Stimulated activated CD4-positive, alpha-beta T cell treated with anti-CD3 and anti-CD28 coated beads, Interleukin-2, amount 100 ng/mL, for 48 hours (primary cell): ENCODE measurements at regions not wholly inside any gene's neighbourhood (a gene's known extent, or its start where the extent isn't known, plus 50 kb on each side); places are given as distances from the start of the nearest gene placed in this dataset.

Experiments
- DNase-seq, 2 donors: peaks; one replicate each; pipeline ENCODE4 v3.0.0-alpha.2; 2020

DNA sequence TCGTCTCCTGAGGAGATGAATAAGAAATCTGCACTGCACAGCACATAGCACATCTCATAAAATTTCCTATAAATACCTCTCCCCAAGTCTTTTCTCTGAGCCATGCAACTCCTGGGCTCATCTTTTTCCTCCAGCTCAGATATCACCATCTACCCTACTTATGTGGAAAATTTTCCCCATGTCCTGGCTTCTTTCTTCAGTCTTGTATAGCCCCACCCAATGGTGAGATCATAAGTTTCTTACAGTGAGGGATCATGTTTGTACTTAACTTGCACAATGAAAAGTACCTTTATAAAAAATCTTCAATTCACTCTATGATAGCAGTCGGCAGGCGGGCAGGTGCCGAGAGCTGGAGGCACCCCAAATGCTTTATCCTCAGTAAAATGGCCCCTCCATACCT lies 198.6 kb upstream of the S100G start:
- no peak for DNase-seq

DNA sequence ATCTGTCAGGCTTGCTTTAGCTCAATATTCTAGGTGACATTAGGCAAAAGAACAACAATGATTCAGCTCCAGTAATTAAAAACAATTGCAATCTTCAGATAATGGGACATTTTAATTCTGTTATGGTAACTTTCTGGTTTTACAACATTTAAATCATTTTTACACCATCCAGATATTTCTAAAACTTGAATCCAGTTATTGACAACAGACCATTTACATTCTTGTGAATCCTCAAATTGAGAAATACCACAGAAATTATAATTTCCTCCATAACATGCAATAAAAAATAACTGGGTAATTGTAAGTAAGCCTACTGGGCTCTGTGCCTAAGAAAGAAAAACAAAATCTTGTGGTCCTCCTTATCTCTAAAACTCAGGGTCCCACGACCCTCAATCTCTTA lies 195.0 kb upstream of the S100G start:
- no peak for DNase-seq

DNA sequence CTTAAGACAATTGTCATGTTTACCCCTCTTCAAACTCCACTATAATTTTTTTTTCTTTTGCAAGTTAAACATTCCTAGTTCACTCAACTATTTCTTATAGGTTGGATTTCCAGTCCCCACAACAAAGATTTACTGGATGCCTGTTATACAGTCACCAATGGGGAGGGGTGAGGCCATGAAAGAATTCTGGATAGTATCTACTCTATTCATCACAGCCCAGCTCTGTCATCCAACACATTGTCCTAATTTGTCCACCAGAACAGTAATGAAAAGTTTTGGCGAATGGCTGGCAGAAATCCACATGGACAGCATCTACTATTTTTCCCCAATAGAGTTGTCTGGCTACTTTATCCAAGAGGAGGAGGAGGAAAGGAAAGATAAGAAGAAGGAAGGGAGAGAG lies 192.7 kb upstream of the S100G start:
- no peak for DNase-seq

DNA sequence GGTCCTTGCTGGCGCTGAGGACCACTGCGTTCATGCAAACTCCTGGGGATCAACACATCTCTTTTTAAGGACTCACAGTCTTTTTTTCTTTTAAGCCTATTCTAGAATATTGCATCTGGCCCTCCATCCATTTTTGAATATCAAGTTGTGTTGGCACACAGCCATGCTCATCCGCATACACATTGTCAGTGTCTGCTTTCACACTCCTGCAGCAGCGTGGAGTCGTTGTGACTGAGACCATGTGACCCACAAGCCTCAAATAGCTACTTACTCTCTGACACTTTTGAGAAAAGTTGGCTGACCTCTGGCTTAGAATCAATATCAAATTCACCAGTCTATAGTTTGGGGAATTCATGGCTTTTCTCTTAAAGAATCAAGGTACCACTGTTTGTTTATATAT lies 191.8 kb upstream of the S100G start:
- DNase-seq = no peak

DNA sequence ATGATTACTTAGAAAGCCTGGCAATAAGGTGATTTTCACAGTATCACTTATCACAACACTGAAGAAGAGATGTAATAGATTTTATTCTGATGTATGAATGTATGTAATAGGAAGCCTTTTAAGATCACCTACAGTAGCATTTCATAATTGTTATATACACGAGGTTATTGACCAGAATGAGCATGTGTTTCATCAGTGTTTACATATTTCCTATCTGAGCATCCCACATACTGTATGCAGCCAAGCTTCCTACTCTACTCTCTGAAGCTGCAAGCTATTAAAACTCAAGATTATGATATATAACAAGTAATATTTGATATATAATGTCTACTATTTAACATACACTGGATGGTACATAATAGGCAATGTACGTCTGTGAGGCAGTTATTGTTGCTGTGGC lies 190.9 kb upstream of the S100G start:
- no peak for DNase-seq

DNA sequence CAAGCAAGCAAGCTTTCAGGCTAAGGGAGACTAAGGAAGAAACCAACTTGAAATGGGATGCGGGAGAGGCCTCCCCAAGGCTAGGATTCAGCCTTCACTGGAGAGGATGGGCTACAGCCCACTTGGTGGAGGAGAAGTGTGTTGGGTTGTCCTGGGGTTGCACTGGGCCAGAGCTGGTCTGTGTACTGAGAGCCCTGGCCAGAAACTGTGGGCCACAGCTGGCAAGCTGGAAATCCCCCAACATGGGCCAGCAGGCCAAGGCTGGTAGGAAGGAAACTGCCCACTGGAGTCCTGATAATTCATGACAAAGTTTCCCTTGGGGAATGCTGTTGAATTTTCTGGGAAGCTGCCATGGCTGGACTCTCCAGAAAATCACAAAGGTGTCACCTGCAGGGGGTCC lies 188.0 kb upstream of the S100G start:
- no peak for DNase-seq

DNA sequence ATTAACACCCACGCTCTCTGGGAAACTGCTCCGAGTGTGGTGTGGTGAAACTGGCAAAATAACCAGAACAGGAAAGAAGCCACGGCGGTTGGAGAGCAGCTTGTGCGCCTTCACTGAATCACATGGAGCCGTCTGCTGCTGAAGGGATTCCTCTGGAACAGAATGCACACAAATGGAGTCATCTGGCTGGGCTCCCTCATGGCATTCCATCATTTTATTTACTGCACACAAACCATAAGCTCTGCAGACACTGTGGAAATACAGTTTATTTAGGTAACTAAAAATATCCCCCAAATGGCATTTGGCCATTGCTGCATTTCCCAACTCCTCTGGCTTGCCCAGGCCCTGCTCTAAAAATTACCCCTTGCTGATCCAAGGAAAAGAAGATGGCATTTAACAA lies 187.0 kb upstream of the S100G start:
- no peak for DNase-seq

DNA sequence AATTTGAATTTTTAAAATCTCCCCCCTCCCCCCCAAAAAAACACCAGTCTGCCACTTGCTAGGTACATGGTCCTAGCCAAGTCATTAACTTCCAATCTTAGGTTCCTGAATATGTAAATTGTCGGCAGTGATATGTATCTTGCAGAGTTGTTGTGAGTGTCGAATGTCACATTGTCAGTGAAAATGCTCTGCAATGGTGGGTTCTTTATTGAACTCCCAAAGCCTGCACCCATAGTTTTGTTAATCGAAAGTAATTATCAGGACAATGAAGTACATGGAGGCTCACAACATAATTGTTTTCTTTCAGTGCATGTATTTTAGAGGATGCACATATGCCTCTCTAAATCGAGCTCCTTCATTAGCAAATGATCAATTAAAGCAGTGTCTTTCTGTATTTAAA lies 185.6 kb upstream of the S100G start:
- DNase-seq = no peak

DNA sequence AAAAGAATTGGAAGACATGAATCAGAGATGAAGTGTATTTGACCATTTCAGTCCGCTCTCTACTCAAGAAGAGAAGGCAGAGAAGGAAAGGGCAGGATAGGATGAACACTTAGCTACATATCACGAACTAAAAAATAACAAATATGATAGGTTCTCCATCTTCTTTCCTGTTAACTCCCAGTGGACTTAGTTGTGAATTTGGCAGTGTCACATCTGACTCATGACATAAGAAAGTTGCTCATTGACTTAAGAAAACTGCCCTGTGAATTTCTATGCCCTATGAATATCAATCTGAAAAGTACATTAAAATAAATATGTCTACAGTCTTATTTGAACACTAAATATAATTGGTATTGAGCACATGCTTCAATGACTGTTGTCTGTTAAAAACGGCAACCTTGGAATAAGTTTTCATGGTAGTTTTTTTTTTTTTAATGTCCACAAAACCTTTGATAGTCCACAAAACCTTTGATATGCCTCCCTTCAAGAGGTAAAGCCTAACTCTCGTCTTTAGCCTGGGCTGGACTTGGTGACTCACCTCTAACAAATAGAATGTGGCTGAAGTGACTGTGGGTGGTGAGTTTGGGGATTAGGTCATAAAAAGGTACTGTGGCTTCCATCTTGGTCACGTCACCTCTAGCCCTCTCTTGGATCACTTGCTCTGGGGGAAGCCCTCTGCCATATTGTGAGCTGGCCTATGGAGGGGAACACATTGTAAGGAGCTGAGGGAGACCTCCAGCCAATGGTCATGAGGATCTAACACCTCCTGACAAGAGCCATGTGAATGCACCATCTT lies 184.7 kb upstream of the S100G start:
- DNase-seq = no peak

DNA sequence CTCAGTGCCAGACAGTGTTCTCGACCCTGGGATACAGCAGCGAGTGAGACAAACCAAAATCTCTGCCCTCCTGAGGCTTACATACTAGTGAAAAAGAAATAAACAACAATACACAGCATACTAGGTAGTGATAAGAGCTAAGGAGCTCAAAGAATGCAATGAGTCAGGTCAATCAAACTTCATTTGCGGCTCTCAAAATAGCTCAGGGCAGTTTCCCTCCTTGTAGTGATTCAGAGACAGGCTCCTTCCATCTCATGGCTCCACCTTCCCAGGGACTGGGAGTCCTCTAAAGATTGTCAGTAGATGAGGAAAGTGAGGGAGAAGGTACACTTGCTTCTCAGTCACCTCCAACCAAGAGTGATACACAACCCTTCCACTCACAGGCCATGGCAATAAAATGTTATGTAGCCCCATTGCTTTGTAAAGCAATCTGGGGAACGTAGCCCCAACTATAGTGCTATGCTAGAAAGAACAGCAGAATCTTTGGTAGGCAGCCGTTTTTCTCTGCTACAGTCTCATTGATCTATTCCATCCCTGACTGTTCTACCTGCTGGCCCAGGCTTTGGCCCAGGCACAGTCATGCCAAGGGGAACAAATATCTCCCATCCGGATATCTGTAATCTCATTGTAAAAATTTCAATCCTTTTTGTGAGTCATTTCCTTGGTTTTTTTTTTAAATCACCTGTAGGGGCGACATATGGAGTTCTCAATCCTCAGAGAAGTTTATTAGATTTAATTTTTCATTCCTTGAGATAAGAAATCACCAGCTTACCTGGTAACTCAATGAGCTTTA lies 183.1 kb upstream of the S100G start:
- no peak for DNase-seq

DNA sequence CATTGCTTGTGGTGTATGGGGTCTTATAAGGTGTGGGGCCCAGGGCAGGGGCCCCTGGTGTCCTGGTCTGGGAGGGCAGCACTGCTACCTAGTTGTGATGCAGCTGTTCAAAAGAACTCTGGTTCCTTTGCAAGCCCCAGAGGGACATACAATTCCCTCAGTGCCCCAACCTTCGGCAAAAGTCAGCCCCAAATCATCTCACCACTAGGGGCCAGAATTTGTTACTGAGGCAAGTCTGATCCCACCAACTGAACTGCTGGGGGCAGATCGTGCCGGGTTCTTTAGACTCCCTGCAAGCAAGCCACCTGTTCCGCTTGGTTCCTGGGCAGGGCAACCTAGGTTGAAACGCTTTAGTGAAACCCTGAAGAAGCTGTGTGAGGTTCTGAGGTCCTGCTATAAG lies 180.1 kb upstream of the S100G start:
- no peak for DNase-seq

DNA sequence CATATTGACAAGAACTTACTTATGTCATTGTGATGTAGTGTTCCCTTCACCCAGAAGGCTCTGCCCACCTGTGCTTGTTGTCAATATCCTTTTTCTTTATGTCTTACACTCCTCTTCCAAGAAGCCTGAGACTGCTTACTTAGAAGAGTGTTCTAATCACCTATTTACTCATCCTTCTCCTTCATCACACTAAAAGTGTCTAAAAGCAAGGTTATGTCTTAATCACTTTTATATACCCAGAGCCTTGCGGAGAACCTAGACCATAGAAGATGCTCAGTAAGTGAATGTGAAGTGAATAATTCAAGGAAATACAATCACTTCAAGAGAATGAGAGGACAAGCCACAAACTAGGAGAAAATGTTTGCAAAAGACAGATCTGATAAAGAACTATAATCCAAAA lies 177.6 kb upstream of the S100G start:
- no peak for DNase-seq

DNA sequence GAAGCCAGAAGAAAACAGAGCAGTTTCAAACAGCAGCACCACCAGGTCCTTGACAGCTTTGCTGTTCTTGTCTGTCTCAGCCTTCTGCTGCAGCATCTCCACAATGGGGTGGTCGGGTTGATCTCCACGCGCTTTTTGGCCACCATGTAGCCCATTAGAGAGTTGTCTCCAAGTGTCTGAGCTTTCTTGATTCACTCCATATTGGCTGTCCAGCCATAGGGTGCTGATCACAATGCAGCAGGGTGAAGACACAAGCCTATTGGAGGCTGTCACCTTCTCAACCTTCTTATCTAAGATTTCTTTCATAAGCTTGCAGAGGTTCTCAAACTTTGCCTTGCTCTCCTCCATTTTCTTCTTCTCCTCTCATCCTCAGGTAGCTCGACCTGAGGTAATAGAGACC lies 175.4 kb upstream of the S100G start:
- no peak for DNase-seq

DNA sequence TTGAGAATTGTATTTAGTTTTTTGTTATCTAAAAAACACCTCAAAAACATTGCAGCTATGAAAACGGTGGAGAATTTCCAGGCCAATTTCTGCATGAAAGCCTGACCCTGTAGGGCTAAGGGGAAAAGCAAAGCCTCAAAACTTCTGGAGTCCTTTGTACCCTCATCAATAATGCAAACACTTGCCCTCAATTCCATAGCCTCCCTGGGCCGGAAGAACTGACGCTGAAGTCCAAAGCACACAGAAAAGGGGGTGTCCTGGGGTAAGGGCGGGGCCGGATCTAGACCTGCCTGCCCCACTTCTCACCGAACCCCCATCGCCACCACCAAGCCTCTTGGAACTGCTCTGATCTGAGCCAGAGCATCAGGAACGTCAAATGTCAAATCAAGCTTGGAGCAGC lies 173.9 kb upstream of the S100G start:
- DNase-seq = no peak

DNA sequence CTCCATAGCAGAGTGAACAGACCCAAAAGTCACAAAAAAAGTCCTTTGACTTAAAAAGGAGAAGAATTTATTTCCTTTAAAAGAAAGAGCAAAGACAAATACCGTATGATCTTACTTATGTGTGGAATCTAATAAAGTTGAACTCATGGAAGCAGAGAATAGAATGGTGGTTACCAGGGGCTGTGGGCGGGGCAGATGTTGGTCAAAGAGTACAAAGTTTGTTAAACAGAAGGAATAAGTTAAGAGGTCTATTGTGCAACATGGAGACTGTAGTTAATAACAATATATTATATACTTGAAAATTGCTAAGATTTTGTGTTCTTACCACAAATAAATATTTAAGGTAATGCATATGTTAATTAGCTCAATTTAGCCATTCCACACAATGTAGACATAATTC lies 173.3 kb upstream of the S100G start:
- DNase-seq = no peak

DNA sequence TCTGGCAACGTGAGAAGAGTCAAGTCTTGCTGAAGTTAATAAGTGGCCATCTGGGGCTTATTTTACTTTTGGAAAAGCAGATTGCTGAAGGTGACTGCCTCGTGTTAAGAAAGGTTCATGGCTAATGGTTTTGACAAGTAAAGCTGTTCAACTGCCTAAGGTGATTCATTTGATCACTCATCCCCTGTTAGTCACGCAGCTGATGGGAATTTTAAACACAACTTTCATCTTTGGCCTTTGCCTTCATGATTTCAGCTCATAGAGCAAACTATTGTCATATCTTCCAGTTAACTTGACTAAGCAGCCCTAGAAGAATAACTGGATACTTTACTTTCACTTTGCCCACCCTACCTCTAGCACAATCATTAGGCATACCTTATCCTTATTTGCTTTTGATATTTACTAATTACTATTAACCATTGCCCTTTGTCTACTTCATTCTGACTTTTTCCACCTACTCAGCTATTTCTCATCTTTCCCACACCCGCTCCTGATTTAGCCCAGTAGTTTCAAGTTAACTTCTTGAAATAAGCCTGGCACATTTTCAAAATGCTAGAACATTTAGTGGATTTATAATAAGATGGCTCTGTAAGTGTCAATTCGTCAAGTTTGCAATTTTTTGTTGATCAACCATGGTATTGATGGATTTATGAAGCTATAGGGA lies 170.6 kb upstream of the S100G start:
- DNase-seq = no peak

DNA sequence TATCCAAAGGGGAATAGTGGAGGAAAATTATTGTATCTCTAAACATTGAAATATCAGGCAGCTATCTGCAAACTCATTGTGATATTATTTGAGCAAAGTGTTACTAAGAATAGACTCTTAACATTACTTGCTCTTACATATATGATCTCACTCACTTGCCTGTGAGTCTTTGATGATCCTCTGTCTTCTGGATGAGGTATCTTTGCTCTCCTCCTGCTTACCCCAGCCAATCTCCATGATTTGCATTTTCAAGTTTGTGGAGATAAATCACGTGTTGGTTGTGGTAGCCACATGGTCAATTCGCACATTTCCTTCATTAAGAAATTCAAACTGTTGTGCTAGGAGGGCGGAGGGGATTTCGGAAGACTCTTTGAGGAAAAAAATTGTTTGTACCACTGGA lies 169.9 kb upstream of the S100G start:
- no peak for DNase-seq

DNA sequence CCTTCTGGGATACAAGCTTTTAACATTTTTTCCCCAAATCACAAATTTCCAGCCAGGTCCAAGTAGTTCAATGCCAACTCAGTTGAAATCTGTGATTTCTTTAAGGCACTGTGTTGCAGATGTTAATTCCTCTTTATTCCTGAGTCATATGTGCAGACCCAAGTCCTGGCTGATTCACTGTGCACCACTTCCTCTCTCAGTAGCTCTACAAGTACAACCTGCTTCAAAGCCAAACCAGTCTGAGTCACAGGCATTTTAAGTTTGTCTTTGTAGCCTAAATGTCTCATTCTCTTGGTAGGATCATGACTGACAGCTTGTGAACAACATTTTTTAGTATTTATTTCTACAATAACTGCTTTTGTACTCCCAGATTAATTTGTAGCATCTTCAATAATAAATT lies 165.6 kb upstream of the S100G start:
- peak; percentile 17 for DNase-seq

DNA sequence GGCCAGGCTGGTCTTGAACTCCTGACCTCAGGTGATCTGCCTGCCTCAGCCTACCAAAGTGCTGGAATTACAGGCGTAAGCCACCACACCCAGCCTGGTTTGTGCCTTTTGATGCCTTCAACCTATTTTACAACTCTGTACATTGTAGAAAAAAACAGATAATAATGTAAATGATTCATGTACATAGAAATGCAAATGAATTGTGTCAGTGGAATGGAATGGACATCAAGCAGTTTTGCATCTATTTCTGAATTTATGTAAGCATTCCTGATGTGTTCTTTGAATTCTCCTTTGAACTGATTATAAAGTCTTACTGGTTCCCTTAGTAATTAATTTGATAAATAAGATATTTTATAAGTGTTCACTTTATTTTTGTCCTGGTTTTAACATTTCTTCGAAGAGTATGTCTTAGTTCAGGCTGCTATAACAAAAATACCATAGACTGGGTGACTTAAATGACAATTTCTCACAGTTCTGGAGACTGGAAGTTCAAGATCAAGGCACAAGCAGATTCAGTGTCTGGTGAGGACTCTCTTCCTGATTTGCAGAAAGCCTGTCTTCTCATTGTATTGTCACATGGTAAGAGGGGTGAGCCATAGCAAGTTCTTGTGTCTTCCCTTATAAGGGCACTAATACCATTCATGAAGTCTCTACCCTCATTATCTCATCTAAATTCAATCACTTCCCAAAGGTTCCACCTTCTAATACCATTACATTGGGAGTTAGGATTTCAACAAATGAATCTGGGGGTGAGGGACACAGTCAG lies 162.2 kb upstream of the S100G start:
- DNase-seq = no peak

DNA sequence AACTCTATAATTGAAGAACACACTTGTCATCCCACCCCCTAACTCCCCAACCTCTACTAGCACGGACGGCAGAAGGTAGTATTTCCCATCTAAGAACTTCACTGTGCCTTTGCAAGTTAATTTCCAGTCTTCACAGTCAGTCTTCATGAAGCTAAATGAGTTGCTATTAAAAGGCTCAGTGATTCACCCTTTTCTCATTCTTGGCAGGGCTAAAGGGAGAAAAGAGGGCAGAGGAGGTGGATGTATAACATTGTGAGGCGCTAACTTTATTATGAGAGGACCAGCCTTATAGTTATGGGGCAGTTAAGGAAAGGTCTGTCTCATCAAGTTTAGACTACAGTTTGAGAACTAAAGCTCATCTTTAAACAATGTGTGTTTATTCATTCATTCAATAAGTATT lies 161.0 kb upstream of the S100G start:
- no peak for DNase-seq

DNA sequence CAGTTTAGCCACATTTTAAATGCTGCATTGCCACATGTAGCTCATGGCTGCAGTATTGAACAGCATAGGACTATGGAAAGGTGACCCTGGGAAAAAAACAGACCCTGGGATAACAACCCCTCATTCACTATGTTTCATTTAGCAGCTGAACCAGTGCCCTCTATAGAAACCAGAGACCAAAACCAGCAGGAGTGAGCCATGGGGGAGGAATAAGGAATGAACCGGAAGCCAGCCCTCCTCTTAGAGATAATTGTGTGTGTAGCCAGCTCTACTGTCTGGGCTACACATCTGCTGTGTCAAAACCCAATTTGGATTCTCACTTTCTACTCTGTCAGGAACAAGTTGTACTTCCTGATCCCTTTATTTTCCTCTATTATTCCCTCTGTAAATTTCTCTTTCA lies 158.5 kb upstream of the S100G start:
- DNase-seq = no peak

DNA sequence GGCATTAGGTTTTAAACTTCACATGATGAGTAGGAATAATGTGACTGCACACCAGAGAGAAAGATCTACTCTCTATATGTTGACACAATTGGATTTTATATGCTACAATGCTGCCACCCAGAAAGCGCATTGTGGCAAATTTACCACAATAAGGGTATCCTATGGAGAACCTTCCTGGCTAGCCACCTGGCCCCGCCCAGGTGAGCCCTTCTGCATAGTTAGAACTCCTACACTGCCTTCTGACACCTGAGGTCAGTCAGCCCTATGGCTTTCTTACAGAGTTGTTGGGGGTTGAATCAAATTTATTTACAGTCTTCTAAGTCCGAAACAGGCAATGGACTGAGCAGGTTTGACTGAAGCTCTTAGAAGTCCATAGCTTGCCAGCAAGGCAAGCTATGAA lies 153.8 kb upstream of the S100G start:
- DNase-seq = no peak
